ENCODE measurements at regions not wholly inside any gene's neighbourhood (a gene's known extent, or its start where the extent isn't known, plus 50 kb on each side); places are given as distances from the start of the nearest gene placed in this dataset.
A peak's percentile ranks its signal among the peaks of the same experiment; 100 is the strongest.

GRCh38 chr9:106467113-106467864, 395.7 kb upstream of the ZNF462 start (continued):
- TF ChIP-seq ASH2L (IDR thresholded peaks at IDR 0.05; ENCODE audit: low read length) (peak; percentile 81), RBBP5 (IDR thresholded peaks at IDR 0.05; ENCODE audit: borderline replicate concordance, low read depth, low read length) (peak; percentile 84; the same call in 1 of the 2 replicates), TBP (IDR thresholded peaks at IDR 0.05; ENCODE audit: low read depth, low read length) (no peak), SAP30 (IDR thresholded peaks at IDR 0.05; ENCODE audit: insufficient read depth, insufficient replicate concordance, low read length) (no peak)

All from H1 (cell line).